ENCODE measurements at regions not wholly inside any gene's neighbourhood (a gene's known extent, or its start where the extent isn't known, plus 50 kb on each side); places are given as distances from the start of the nearest gene placed in this dataset.

- no peak overlapping the region for H3K27ac ChIP-seq
- no peaks in the 10 kb centered on the region for H3K27me3 ChIP-seq (replicated peaks; ENCODE audit: insufficient read depth)
- no peak for ATAC-seq (ENCODE audit: insufficient number of reproducible peaks, low FRiP score, low read depth)
- H3K9me3 ChIP-seq: no peaks in the 10 kb centered on the region
- DNase-seq (ENCODE audit: low spot score): no peak
- no peaks in the 10 kb centered on the region for H3K4me1 ChIP-seq (ENCODE audit: control insufficient read depth in 1 of 2, low read depth in 2 of 2)
- no peak for TF ChIP-seq CTCF (IDR thresholded peaks at IDR 0.05)
- no peak overlapping the region for H3K4me3 ChIP-seq
- no peaks in the 10 kb centered on the region for H3K36me3 ChIP-seq
These were observed 1524.9 kb downstream of the BRD1 start for GRCh38 chr22:48302657-48303368.

- Histone ChIP-seq H3K27me3 (replicated peaks; ENCODE audit: insufficient read depth) (no peaks in the 10 kb centered on the region), H3K4me3 (no peak overlapping the region), H3K9me3 (no peaks in the 10 kb centered on the region), H3K36me3 (no peaks in the 10 kb centered on the region), H3K4me1 (ENCODE audit: control insufficient read depth in 1 of 2, low read depth in 2 of 2) (no peaks in the 10 kb centered on the region), H3K27ac (no peak overlapping the region)
- no peak for DNase-seq (ENCODE audit: low spot score)
- ATAC-seq (ENCODE audit: insufficient number of reproducible peaks, low FRiP score, low read depth): no peak
- no peak for TF ChIP-seq CTCF (IDR thresholded peaks at IDR 0.05)
These were observed 1525.8 kb downstream of the BRD1 start for GRCh38 chr22:48301908-48302307.

DNA sequence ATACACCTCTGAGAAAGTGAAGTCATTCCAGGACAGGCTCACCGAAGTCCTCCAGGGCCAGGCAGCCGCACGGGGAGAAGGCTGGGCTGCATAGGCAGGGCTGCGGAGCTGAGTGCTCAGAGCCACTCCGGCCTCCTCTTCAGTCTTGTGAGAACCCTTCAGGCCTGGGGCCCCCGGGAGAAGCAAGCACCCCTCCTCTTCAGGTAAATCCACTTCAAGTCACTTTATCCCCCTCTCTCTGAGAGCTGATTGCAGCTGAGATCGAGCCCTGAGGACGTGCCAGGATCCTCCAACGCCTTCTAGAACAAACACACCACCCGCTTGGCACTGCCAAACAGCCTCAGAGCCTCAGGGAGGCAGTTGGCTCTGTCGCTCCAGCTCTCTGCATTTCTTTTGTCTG lies 1526.3 kb downstream of the BRD1 start:
- no peaks in the 10 kb centered on the region for H3K36me3 ChIP-seq
- no peak overlapping the region for H3K4me3 ChIP-seq
- DNase-seq (ENCODE audit: low spot score) (no peak), ATAC-seq (ENCODE audit: insufficient number of reproducible peaks, low FRiP score, low read depth) (no peak)
- H3K9me3 ChIP-seq: no peaks in the 10 kb centered on the region
- H3K27me3 ChIP-seq (replicated peaks; ENCODE audit: insufficient read depth): no peaks in the 10 kb centered on the region
- H3K4me1 ChIP-seq (ENCODE audit: control insufficient read depth in 1 of 2, low read depth in 2 of 2): no peaks in the 10 kb centered on the region
- no peak for TF ChIP-seq CTCF (IDR thresholded peaks at IDR 0.05)
- no peak overlapping the region for H3K27ac ChIP-seq

DNA sequence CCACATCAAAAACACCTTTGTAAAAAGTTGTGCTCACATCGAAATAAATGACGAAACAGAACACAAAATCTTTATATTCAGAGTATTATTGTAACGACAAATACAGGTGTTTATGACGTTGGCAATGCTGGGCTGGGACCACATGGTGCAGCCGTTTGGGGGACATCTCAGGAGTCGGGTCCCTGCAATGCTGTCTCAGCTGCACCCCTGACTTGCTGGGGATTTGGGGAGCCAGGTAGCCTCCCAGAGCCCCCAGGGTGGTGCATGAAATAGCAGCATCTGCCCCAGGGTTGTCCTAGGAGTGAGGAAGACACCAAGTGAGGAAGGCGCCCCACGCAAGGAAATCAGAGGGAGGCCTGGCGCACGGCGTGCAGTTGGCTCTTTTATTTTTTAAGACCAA lies 1526.8 kb downstream of the BRD1 start:
- DNase-seq (ENCODE audit: low spot score) (no peak), ATAC-seq (ENCODE audit: insufficient number of reproducible peaks, low FRiP score, low read depth) (no peak)
- TF ChIP-seq CTCF (IDR thresholded peaks at IDR 0.05): no peak
- no peaks in the 10 kb centered on the region for H3K36me3 ChIP-seq
- no peak overlapping the region for H3K4me3 ChIP-seq
- no peaks in the 10 kb centered on the region for H3K4me1 ChIP-seq (ENCODE audit: control insufficient read depth in 1 of 2, low read depth in 2 of 2)
- H3K27me3 ChIP-seq (replicated peaks; ENCODE audit: insufficient read depth): no peaks in the 10 kb centered on the region
- H3K27ac ChIP-seq: no peak overlapping the region
- no peaks in the 10 kb centered on the region for H3K9me3 ChIP-seq

- Histone ChIP-seq H3K4me1 (ENCODE audit: control insufficient read depth in 1 of 2, low read depth in 2 of 2) (no peaks in the 10 kb centered on the region), H3K9me3 (no peaks in the 10 kb centered on the region), H3K27me3 (replicated peaks; ENCODE audit: insufficient read depth) (no peaks in the 10 kb centered on the region), H3K4me3 (no peak overlapping the region), H3K36me3 (no peaks in the 10 kb centered on the region), H3K27ac (no peak overlapping the region)
- DNase-seq (ENCODE audit: low spot score) (no peak), ATAC-seq (ENCODE audit: insufficient number of reproducible peaks, low FRiP score, low read depth) (no peak)
- TF ChIP-seq CTCF (IDR thresholded peaks at IDR 0.05): no peak
These were observed 1527.9 kb downstream of the BRD1 start for GRCh38 chr22:48299801-48300200.
